ENCODE measurements at regions not wholly inside any gene's neighbourhood (a gene's known extent, or its start where the extent isn't known, plus 50 kb on each side); places are given as distances from the start of the nearest gene placed in this dataset.
"Not testable (repeated sequence)": the region's sequence is repeated elsewhere in the genome, so short reads cannot be mapped to it uniquely, and the experiment has no call there.

GRCh38 chr15:38818157-38818790 lies 253.7 kb upstream of the RASGRP1 start:
- no peak for DNase-seq

GRCh38 chr15:38819387-38819950 lies 254.9 kb upstream of the RASGRP1 start:
- no peak for DNase-seq

GRCh38 chr15:38823263-38823662 lies 258.6 kb upstream of the RASGRP1 start:
- no peak for DNase-seq

GRCh38 chr15:38824719-38825118 lies 260.1 kb upstream of the RASGRP1 start:
- DNase-seq = no peak

- no peak for DNase-seq
Measured at GRCh38 chr15:38826880-38827279, 262.3 kb upstream of the RASGRP1 start.

- DNase-seq = no peak
Measured at GRCh38 chr15:38828031-38828532, 263.5 kb upstream of the RASGRP1 start.

- no peak for DNase-seq
Measured at GRCh38 chr15:38829086-38829485, 264.5 kb upstream of the RASGRP1 start.

- no peak for DNase-seq
Measured at GRCh38 chr15:38842226-38842625, 277.6 kb upstream of the RASGRP1 start.

- no peak for DNase-seq
Measured at GRCh38 chr15:38843051-38843501, 278.5 kb upstream of the RASGRP1 start.

GRCh38 chr15:38843736-38844590 lies 279.3 kb upstream of the RASGRP1 start:
- no peak for DNase-seq

- no peak for DNase-seq
Measured at GRCh38 chr15:38844736-38845135, 280.1 kb upstream of the RASGRP1 start.

GRCh38 chr15:38846346-38846745 lies 281.7 kb upstream of the RASGRP1 start:
- no peak for DNase-seq

GRCh38 chr15:38847666-38848065 lies 283.1 kb upstream of the RASGRP1 start:
- no peak for DNase-seq

- DNase-seq = no peak
Measured at GRCh38 chr15:38849046-38849445, 284.4 kb upstream of the RASGRP1 start.

- DNase-seq = not testable (repeated sequence)
Measured at GRCh38 chr15:38852188-38852587, 287.6 kb upstream of the RASGRP1 start.

GRCh38 chr15:38853608-38854007 lies 289.0 kb upstream of the RASGRP1 start:
- no peak for DNase-seq

GRCh38 chr15:38854506-38854905 lies 289.9 kb upstream of the RASGRP1 start:
- DNase-seq = no peak

GRCh38 chr15:38857814-38858213 lies 293.2 kb upstream of the RASGRP1 start:
- DNase-seq = no peak

GRCh38 chr15:38859574-38859973 lies 295.0 kb upstream of the RASGRP1 start:
- no peak for DNase-seq

GRCh38 chr15:38860253-38860652 lies 295.6 kb upstream of the RASGRP1 start:
- no peak for DNase-seq

GRCh38 chr15:38860674-38861073 lies 296.1 kb upstream of the RASGRP1 start:
- DNase-seq = no peak

- DNase-seq = no peak
Measured at GRCh38 chr15:38861108-38861507, 296.5 kb upstream of the RASGRP1 start.

GRCh38 chr15:38862099-38862498 lies 297.5 kb upstream of the RASGRP1 start:
- DNase-seq = no peak

- DNase-seq = no peak
Measured at GRCh38 chr15:38863381-38863780, 298.8 kb upstream of the RASGRP1 start.
